Rectal smooth muscle tissue (tissue), 1 donor: ENCODE measurements at regions not wholly inside any gene's neighbourhood (a gene's known extent, or its start where the extent isn't known, plus 50 kb on each side); places are given as distances from the start of the nearest gene placed in this dataset.
"Not testable (repeated sequence)": the region's sequence is repeated elsewhere in the genome, so short reads cannot be mapped to it uniquely, and the experiment has no call there.

Experiments
- H3K27ac ChIP-seq: one replicate; pipeline ENCODE4 v1.7.0; 2013; ENCODE audit warnings: low read depth, low read length, inconsistent platforms
- H3K27me3 ChIP-seq: one replicate; pipeline ENCODE4 v1.7.0; 2013; ENCODE audit warnings: low read length; ENCODE audit not compliant: control insufficient read depth, insufficient read depth
- H3K36me3 ChIP-seq: one replicate; pipeline ENCODE4 v1.7.0; 2013; ENCODE audit warnings: low read length; ENCODE audit not compliant: control insufficient read depth, insufficient read depth
- H3K4me1 ChIP-seq: one replicate; pipeline ENCODE4 v1.7.0; 2013; ENCODE audit warnings: low read length; ENCODE audit not compliant: control insufficient read depth, insufficient read depth
- H3K4me3 ChIP-seq: one replicate; pipeline ENCODE4 v1.7.0; 2013; ENCODE audit warnings: low read length
- H3K9ac ChIP-seq: one replicate; pipeline ENCODE4 v1.7.0; 2013; ENCODE audit warnings: low read length

GRCh38 chr3:10688548-10689172 lies 127.4 kb upstream of the SLC6A11 start:
- H3K4me1 ChIP-seq: no peaks in the 10 kb centered on the region

GRCh38 chr3:10692039-10692622 lies 123.9 kb upstream of the SLC6A11 start:
- Histone ChIP-seq H3K9ac (no peak overlapping the region), H3K27me3 (no peaks in the 10 kb centered on the region), H3K4me3 (no peak overlapping the region), H3K36me3 (no peaks in the 10 kb centered on the region), H3K4me1 (no peaks in the 10 kb centered on the region), H3K27ac (no peak overlapping the region)

More at GRCh38 chr3:10688548-10689172, 127.4 kb upstream of the SLC6A11 start:
- no peaks in the 10 kb centered on the region for H3K36me3 ChIP-seq
- H3K4me3 ChIP-seq: no peak overlapping the region
- no peaks in the 10 kb centered on the region for H3K27me3 ChIP-seq
- H3K27ac ChIP-seq: no peak overlapping the region
- H3K9ac ChIP-seq: no peak overlapping the region

GRCh38 chr3:10693457-10693856 lies 122.6 kb upstream of the SLC6A11 start:
- Histone ChIP-seq H3K4me3 (no peak overlapping the region), H3K27me3 (no peaks in the 10 kb centered on the region), H3K27ac (no peak overlapping the region), H3K36me3 (no peaks in the 10 kb centered on the region), H3K4me1 (no peaks in the 10 kb centered on the region), H3K9ac (no peak overlapping the region)

GRCh38 chr3:10694179-10694578 lies 121.8 kb upstream of the SLC6A11 start:
- Histone ChIP-seq H3K27me3 (no peaks in the 10 kb centered on the region), H3K9ac (no peak overlapping the region), H3K4me3 (no peak overlapping the region), H3K27ac (no peak overlapping the region), H3K4me1 (no peaks in the 10 kb centered on the region), H3K36me3 (no peaks in the 10 kb centered on the region)

GRCh38 chr3:10695186-10695585 lies 120.8 kb upstream of the SLC6A11 start:
- H3K36me3 ChIP-seq, H3K4me1 ChIP-seq, H3K27ac ChIP-seq, H3K9ac ChIP-seq, H3K27me3 ChIP-seq, H3K4me3 ChIP-seq: not testable (repeated sequence)

- Histone ChIP-seq H3K27me3 (no peaks in the 10 kb centered on the region), H3K4me1 (no peaks in the 10 kb centered on the region), H3K27ac (no peak overlapping the region), H3K4me3 (no peak overlapping the region), H3K9ac (no peak overlapping the region), H3K36me3 (no peaks in the 10 kb centered on the region)
Observed at GRCh38 chr3:10695595-10696285, 120.3 kb upstream of the SLC6A11 start.

- H3K9ac ChIP-seq: no peak overlapping the region
- H3K36me3 ChIP-seq: no peaks in the 10 kb centered on the region
- H3K4me3 ChIP-seq: no peak overlapping the region
- no peaks in the 10 kb centered on the region for H3K4me1 ChIP-seq
- H3K27ac ChIP-seq: no peak overlapping the region
- peaks cover under 1% of the 10 kb centered on the region for H3K27me3 ChIP-seq
Observed at GRCh38 chr3:10697918-10698317, 118.1 kb upstream of the SLC6A11 start.

- H3K4me3 ChIP-seq: no peak overlapping the region
- H3K27ac ChIP-seq: no peak overlapping the region
- no peaks in the 10 kb centered on the region for H3K36me3 ChIP-seq
- no peak overlapping the region for H3K9ac ChIP-seq
- H3K27me3 ChIP-seq: peaks cover 8% of the 10 kb centered on the region
- H3K4me1 ChIP-seq: no peaks in the 10 kb centered on the region
Observed at GRCh38 chr3:10700821-10701220, 115.2 kb upstream of the SLC6A11 start.

GRCh38 chr3:10702961-10703740 lies 112.9 kb upstream of the SLC6A11 start:
- Histone ChIP-seq H3K9ac (no peak overlapping the region), H3K27ac (no peak overlapping the region), H3K4me3 (no peak overlapping the region), H3K27me3 (peaks cover 22% of the 10 kb centered on the region), H3K4me1 (peaks cover 2% of the 10 kb centered on the region), H3K36me3 (no peaks in the 10 kb centered on the region)

- no peak overlapping the region for H3K27ac ChIP-seq
- peaks cover 2% of the 10 kb centered on the region for H3K4me1 ChIP-seq
- H3K36me3 ChIP-seq: no peaks in the 10 kb centered on the region
- peaks cover 27% of the 10 kb centered on the region for H3K27me3 ChIP-seq
- H3K9ac ChIP-seq: no peak overlapping the region
- H3K4me3 ChIP-seq: no peak overlapping the region
Observed at GRCh38 chr3:10703875-10704274, 112.2 kb upstream of the SLC6A11 start.

GRCh38 chr3:10706156-10706739 lies 109.8 kb upstream of the SLC6A11 start:
- Histone ChIP-seq H3K27ac (no peak overlapping the region), H3K27me3 (peaks cover 31% of the 10 kb centered on the region), H3K4me1 (peaks cover 2% of the 10 kb centered on the region), H3K9ac (no peak overlapping the region), H3K4me3 (no peak overlapping the region), H3K36me3 (no peaks in the 10 kb centered on the region)

- H3K4me3 ChIP-seq: no peak overlapping the region
- peaks cover 2% of the 10 kb centered on the region for H3K4me1 ChIP-seq
- H3K36me3 ChIP-seq: no peaks in the 10 kb centered on the region
- no peak overlapping the region for H3K9ac ChIP-seq
- no peak overlapping the region for H3K27ac ChIP-seq
- peaks cover 31% of the 10 kb centered on the region for H3K27me3 ChIP-seq
Observed at GRCh38 chr3:10706740-10707399, 109.2 kb upstream of the SLC6A11 start.
